ENCODE measurements at regions not wholly inside any gene's neighbourhood (a gene's known extent, or its start where the extent isn't known, plus 50 kb on each side); places are given as distances from the start of the nearest gene placed in this dataset.

- no peak overlapping the region for H3K4me2 ChIP-seq (ENCODE audit: insufficient read depth, insufficient read length, low read length)
- no peaks in the 10 kb centered on the region for H3K27me3 Mint-ChIP-seq (ENCODE audit: low read depth)
These were observed 317.5 kb downstream of the PCDH7 start for GRCh38 chr4:31037703-31038102.

More at GRCh38 chr4:31037703-31038102, 317.5 kb downstream of the PCDH7 start:
- Mint-ChIP-seq H3K4me1 (peaks cover 29 to 35% of the 10 kb centered on the region in 2 experiments), H3K36me3 (ENCODE audit: insufficient read depth in 1 of 3, low read depth in 3 of 3) (peaks cover 0 to 7% (median 0%) of the 10 kb centered on the region in 3 experiments; a peak in 2 of 7 replicates), H3K9me3 (no peaks in the 10 kb centered on the region; a peak in 1 of 5 replicates), H3K4me3 (no peak overlapping the region), H3K27ac (no peak overlapping the region)
- no peak overlapping the region for H2BK120ac ChIP-seq (ENCODE audit: low read depth, low read length, poor library complexity, severe bottlenecking)
- H2BK5ac ChIP-seq (ENCODE audit: insufficient read length, low read length): no peak overlapping the region
- H3T11ph ChIP-seq (ENCODE audit: low read length): no peak overlapping the region
- H4K20me1 ChIP-seq (ENCODE audit: control insufficient read depth, insufficient read depth, insufficient read length): no peaks in the 10 kb centered on the region
- H4K91ac ChIP-seq (ENCODE audit: insufficient read length, low read depth, low read length): no peak overlapping the region
- TF ChIP-seq CTCF (conservative IDR thresholded peaks at IDR 0.05): no peak
- H3K14ac ChIP-seq (ENCODE audit: insufficient read depth, low read length): no peak overlapping the region
- no peaks in the 10 kb centered on the region for H3K27me3 ChIP-seq (ENCODE audit: insufficient read depth, low read length)
- no peaks in the 10 kb centered on the region for H3K9me3 ChIP-seq (ENCODE audit: control insufficient read depth, low read depth, low read length)
- no peak overlapping the region for H3K27ac ChIP-seq (ENCODE audit: insufficient read length, low read depth, low read length)
- H3K23me2 ChIP-seq (ENCODE audit: insufficient read length, low read depth, low read length, poor library complexity, severe bottlenecking): no peaks in the 10 kb centered on the region
- DNase-seq: no peak
- H2BK12ac ChIP-seq (ENCODE audit: insufficient read length, low read depth, low read length): no peak overlapping the region
- H2AFZ ChIP-seq (ENCODE audit: low read length): no peak overlapping the region
- H3K56ac ChIP-seq (ENCODE audit: insufficient read length, low read depth, low read length): no peak overlapping the region
- H3K4ac ChIP-seq (ENCODE audit: low read depth, low read length): no peak overlapping the region
- peaks cover 5% of the 10 kb centered on the region; the same call in 1 of the 2 replicates for H3K4me1 ChIP-seq (ENCODE audit: insufficient read depth, low read length)
- no peaks in the 10 kb centered on the region for H3K79me2 ChIP-seq (ENCODE audit: insufficient read depth, low read length)
- no peak overlapping the region for H4K5ac ChIP-seq (ENCODE audit: insufficient read length, low read depth, low read length)
- H3K79me1 ChIP-seq (ENCODE audit: insufficient read depth, low read depth, low read length, poor library complexity, severe bottlenecking): no peaks in the 10 kb centered on the region
- H4K8ac ChIP-seq (replicated peaks; ENCODE audit: insufficient read length, low read depth, low read length): no peak overlapping the region
- no peak overlapping the region for H3K18ac ChIP-seq (ENCODE audit: insufficient read length, low read depth, low read length)
- no peak overlapping the region for H3K23ac ChIP-seq (ENCODE audit: insufficient read length, low read depth, low read length)
- no peak overlapping the region for H2BK15ac ChIP-seq (ENCODE audit: low read depth, low read length)
- no peak overlapping the region for H3K9ac ChIP-seq (ENCODE audit: extremely low read depth, insufficient read length, low read length)
- no peak overlapping the region for H2BK20ac ChIP-seq (ENCODE audit: low read depth, low read length, poor library complexity, severe bottlenecking)
- H2AK5ac ChIP-seq (ENCODE audit: insufficient read length, low read length): no peak overlapping the region

Measured in H9 (cell line).